ENCODE measurements at regions not wholly inside any gene's neighbourhood (a gene's known extent, or its start where the extent isn't known, plus 50 kb on each side); places are given as distances from the start of the nearest gene placed in this dataset.
"Not testable (repeated sequence)": the region's sequence is repeated elsewhere in the genome, so short reads cannot be mapped to it uniquely, and the experiment has no call there.

DNA sequence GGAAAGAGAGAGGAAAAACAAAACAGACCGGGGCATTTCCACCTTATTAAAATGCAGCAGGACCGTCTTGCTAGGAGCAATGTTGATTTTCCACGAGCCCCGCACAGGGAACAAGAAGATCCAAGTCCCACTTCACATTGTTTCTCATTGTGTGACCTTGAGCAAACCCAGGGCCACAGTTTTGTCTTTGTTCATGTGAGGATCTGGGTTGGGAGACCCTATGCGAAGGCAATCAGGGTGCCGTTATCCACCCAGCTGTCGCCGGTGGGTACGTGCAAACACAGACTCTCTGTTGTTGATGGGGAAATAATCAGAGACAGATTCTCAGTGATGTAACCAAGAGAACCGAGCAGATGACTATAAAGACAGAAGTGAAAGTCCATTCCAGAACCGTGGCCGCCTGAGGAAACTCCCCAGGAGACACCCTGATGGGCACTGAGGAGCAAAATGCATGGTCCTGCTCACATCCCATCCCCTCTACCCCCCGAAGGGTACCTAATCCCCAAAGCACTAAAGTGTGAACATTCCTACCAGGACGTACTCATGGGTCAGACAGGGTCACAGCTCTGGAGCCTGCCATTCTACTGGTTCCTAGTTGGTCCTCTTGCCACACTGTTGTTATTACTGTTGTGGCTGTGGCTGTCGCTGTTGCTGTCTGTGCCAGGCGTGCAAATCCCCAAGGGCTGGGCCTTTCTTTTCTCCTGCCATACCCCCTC, 102.7 kb upstream of the RBPJ start:
- DNase-seq = no peak

DNA sequence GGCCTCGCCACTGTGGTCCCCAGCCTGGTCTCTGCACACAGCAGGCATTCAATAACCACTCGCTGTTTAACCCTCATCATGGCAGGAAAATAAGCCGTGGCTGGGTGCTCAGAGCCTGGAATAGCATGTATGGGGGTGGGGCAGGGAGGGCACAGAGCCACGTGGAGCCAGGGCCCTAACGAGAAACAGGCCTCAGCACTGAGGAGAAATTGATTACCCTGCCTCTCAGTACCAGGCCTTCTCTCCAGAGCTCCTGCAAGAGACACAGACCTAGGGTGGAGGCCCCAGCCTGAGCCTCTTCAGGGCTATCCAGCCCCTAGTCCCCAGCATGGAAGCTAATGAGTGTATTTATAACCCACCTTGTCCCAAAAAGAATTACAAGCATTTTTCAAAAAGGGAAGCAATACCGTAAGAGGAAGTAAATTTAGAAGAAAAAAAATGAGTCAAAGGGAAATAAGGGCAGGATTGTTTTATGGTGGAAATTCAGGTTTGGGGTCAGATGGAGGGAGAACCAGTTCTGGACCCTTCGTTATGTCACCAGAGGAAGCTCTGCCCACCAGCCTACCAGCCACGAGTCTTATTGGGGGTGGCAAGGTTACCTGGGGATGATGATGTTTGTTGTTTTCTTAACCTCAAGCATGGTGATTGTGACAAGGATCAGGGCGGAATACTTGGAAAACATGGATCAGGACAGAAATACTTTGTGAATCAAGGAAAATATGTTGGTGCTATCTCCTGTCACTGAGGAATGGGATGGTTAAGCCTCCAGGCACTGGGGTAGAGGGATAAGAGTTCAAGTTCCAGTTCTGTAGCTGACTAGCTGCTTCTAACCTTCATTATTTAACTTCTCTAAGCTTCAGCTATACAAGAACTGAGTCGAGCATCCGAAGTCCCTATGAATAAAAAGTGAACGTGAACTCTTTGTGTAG, 101.9 kb upstream of the RBPJ start:
- DNase-seq = no peak

DNA sequence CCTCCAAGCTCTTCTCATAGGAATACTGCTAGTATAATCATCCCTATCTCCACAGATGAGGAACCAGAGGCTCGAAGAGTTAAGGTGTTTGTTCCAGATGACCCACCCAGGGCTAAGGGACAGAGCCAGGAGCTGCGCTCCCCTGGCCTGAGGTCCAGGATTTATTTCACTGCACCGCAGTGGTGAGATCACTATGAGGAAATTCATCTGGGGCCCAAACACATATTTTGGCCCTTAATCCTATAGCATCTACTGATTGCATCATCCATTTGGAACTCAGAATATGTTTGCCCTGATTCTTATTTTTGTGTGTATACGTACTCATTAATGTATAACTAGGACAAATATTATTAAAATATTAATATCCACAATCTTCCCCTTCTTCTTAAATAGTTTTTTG, 100.1 kb upstream of the RBPJ start:
- no peak for DNase-seq

- DNase-seq = no peak
These were observed 97.7 kb upstream of the RBPJ start for GRCh38 chr4:26223155-26223554.

DNA sequence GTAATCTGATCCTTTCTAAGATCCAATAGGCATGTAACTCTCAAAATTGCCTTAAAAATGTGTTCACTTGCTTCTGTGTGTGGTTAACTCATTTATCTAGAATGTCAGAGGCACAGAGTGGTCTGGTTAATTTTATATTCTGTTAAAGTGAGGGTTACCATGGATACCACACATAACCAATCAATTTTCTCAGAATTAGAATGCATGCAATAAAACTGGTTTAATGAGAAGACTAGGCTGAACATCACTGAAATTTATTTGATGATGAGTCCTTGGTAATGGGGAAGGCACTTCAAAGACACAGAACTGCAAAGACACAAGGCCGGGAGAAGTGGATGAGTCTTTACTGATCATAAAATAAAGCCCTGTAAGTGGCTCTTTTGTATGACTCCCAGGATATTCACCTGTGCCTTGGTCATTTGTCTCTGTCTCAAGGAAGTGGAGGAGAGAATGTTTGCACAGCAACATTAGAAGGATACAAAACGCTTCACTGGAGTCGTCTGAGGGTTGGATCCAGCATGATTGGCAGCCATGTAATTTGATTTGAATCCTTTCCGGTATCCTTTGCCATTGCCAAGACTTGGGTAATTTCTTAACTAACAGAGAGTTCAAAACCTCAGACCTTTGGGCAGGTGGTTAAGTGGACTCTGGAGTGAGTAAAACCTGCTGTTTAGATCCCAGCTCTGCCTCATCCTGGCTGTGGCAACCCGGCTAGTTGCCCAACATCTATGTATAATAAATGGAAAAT, 94.0 kb upstream of the RBPJ start:
- no peak for DNase-seq

- no peak for DNase-seq
These were observed 93.1 kb upstream of the RBPJ start for GRCh38 chr4:26227601-26228229.

DNA sequence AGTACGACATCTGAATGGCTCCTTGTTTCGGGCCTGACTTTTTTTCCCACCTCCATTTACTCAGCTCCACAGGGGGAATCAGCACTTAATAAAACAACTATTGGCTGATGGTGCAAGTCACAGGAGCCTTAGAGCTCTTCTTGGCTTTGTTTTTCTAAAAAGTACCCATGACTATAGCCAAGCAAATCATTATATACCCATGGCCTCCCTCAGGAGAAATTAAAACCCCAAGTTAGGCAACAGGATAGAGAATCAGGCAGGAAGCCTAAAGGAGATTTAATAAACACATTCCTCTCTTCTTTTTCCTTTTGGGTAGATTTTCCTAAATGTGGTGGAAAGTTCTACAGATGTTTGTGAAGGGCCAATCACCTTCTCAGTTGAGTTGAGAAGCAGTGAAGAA, 91.9 kb upstream of the RBPJ start:
- no peak for DNase-seq

GRCh38 chr4:26229974-26230373, 90.8 kb upstream of the RBPJ start:
- no peak for DNase-seq

DNA sequence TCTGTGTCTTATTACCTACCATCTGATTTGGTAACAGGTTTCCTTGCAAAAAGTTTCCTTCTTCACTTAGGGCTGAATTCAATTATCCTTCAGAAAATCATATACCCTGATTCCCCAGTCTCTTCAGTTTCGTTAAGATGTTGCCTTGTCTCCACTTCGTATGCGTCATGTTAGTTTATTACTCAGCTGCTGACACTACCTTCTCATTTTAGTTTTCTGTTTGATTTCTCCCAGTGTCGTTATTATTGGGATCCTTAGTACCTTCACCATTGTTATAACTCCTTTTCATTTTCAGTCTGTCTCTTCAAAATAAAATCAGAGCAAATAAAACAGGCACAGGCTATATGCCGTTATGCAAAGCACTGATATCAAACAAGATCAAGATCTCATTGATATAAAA, 87.5 kb upstream of the RBPJ start:
- no peak for DNase-seq

DNA sequence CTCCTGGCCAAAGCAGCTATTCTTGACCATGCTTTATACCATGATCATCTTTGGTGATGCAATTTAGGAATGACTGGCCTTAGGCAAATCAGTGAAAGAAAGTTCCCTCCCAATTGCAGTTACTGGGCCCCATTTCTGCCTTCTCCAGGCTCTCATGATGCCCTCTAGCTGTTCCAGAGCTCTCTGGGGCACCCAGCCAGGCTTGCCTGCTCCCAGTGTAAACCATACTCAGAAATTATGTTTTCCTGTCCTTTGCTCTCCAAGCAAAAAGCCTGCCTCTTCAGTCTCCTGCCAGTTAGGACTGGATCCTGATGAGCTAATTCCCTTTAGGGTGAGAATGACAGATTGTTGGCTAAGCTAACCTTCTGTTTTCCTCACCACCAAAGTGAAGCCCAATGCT, 85.3 kb upstream of the RBPJ start:
- no peak for DNase-seq

DNA sequence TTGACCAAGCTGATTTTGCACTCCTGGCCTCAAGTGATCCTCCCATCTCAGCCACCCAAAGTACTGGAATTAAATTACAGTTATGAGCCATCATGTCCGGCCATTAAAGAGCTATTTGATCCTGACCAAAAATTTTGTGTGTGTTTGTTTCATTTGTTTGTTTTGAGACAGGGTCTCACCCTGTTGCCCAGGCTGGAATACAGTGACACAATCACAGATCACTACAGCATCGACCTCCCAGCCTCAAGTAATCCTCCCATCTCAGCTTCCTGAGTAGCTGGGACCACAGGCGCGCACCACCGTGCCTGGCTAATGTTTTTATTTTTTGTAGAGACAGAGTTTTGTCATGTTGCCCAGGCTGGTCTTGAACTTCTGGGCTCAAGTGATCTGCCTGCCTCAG, 82.9 kb upstream of the RBPJ start:
- no peak for DNase-seq

DNA sequence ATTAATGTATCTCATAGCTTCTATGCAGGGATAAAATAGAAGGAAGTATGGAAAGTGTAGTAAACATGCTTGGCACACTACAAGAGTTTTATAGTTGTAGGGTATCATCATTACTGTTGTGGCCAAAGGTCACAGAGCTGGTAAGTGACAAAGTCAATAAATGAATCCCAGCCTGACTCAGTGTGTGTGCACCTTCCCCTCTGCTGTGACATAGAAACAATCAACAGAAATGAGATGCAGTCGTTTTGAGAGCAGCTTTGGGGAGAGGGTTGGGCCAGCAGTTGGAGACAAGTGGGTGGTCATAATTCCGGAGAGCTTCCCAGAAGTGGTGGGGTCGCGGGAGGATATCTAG, 82.4 kb upstream of the RBPJ start:
- no peak for DNase-seq

DNA sequence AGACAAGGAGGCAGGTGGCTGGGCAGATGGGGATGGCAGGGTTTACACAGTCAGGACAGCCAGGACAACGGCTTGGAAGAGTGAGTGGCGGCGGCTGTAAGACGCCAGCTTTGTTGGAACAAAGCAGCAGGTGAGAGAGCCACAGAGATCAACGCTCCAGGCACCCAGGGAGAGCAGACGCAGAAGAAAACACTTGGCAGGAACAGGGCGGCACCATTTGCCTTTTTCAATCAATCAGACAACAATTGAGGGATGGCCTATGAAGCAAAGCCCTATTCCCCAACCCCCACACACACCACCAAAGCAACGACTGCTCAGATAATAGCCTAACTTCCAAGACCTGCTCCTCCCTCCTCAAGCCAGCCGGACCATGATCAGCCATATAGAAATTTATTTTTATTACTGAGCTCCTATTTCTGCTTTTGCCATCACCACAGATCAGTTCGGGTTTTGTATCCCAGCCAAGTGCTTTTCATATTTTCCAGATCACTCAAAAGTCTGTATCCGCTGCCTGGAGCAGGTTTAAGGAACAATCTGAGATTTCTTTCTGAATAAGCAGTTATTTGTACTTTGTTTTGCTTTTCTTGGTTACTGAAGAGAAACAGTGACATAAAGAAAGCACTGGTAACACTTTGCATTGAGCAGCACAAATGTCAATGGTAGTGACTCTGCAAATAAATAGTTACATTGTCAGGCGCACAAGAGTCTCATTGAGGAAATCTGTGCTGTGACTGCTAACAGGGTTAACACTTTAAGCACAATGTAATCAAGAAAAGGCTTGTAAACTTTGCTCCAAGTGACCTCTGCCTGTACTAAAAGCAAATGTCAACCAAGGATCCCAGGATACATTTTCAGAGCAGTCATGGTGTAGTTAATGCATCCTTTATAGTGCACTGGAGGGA, 81.8 kb upstream of the RBPJ start:
- no peak for DNase-seq

DNA sequence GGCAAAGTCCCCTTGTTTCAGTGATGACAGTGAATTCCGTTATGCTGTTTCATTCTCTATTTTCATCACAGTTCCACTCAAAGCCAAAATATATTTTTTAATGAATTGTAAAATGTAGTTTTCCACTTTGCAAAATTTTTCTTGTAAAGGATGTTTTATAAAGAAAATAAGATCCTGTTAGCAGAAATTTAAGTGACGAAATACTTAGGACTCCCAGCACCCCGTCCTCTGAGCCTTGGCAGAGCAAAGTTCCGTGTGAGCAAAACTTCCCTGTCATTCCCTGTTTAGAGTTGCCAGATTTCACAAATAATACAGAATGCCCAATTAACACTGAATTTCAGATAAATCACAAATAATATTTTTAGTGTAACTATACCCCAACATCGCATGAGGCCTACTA, 81.0 kb upstream of the RBPJ start:
- DNase-seq = no peak

DNA sequence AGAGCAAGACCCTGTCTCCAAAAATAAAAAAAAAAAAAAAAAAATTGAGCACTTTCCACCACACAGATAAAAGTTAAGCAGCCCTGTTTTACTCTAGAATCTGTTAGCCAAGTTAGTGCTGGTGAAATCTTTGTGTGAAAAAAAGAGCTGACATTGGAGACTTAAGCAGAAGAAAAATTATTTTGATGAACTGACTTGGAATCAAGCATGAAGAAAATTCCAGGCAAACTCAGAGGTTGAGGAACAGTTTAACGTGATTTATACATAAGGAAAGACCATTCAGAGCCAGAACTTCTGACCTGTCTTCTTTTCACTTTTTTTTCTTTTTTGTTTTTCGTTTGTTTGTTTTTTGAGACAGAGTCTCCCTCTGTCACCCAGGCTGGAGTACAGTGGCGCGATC, 79.6 kb upstream of the RBPJ start:
- DNase-seq = no peak

DNA sequence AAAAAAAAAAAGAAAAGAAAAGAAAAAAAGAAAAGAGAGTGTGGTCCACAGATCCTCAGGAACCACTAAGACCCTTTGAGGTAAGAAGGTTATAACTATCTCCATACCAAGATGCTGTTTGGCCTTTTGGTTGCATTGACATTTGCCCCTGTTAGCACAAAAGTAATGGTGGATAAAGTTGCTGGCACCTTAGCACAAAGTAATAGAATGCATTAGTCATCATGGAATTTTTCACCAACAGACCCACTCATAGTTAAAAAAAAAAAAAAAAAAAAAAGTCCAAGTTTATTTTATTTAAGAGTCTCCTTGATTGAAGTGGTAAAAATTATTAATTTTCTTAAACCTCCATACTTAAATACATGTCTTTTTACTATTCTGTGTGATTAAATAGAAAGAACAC, 78.4 kb upstream of the RBPJ start:
- DNase-seq = no peak

DNA sequence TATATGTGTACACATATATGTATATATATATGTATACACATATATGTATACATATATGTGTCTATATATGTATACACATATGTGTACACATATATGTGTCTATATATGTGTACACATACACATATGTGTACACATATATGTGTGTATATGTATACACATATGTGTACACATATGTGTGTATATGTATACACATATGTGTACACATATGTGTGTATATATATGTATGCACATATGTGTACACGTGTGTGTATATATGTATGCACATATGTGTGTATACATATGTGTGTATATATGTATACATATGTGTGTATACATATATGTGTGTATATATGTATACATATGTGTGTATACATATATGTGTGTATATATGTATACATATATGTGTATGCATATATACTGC, 76.7 kb upstream of the RBPJ start:
- not testable (repeated sequence) for DNase-seq

DNA sequence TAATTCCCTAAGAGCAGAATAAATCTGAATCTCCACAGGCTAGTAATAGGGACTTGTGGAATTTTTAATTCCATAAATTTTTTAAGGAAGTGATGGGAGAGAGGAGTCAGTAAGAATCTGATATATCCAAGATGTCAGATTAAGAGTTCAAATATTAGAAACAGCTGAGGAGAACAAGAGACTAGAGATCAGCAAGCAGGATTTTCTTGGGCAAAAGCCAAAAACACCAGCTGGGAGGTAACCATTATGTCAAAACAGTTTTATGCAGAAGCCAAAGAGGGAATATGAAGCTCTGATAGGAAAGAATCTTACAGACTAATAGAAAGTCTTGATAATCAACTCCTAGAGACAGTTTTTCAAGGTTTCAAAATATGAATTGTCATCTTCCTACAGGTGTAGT, 72.2 kb upstream of the RBPJ start:
- DNase-seq = peak; percentile 39

DNA sequence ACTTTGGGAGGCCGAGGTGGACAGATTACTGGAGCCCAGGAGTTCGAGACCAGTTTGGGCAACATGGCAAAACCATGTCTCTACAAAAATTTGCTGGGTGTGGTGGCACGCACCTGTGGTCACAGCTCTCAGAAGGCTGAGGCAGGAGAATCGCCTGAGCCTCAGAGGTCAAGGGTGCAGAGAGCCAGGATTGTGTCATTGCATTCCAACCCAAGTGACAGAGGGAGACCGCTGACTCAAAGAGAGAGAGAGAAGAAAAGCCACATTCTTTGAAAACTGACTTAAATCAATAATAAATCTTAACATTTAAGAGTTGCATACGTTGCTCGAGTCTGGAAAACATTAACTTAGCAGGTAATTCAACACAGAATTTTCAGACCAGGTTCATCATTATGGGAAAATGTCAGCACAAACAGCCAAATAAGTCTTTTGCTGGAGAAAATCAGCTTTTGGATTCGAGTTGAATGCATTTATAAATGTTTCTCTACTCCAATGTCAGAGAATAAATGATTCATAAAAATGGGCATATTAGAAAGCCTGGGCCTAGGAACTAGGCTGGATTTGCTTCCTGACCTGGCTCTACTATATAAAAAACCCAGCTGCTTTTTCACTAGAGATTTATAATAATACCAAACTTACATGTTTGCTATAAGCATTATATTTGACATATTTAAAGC, 68.3 kb upstream of the RBPJ start:
- no peak for DNase-seq

- DNase-seq = no peak
These were observed 66.8 kb upstream of the RBPJ start for GRCh38 chr4:26253968-26254367.

DNA sequence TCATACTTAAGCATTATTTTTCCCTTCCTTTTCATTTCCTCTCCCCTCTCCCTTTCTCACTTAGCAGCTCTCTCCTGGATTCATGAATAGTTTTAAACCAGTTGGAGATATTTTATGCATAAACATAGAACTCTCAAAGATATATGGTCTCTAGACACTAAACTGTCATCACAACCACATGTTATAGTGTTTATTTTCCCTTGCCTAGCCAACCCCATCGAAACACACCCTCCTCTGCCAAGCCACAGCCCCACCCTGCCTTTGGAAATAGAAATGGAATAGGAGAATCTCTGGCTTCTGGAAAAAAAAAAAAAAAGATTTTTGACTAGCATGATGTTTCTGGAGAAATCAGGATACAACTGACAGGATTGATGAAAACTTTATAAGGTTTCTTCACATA, 64.8 kb upstream of the RBPJ start:
- no peak for DNase-seq

DNA sequence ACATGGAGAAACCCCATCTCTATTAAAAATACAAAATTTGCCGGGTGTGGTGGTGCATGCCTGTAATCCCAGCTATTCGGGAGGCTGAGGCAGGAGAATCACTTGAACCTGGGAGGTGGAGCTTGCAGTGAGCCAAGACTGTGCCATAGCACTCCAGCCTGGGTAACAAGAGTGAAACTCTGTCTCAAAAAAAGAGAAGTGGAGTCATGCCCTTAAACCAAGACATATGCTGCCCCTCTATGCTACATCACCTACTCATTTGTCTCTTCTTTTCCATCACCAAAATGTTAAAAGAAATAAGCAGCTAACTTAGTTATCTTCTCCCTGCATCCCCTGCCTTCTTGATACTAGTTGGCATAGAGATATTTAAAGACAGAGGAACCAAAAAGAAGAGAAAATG, 63.4 kb upstream of the RBPJ start:
- not testable (repeated sequence) for DNase-seq
